Fibroblast of pulmonary artery (primary cell): ENCODE measurements at regions not wholly inside any gene's neighbourhood (a gene's known extent, or its start where the extent isn't known, plus 50 kb on each side); places are given as distances from the start of the nearest gene placed in this dataset.

Experiments used
- DNase-seq: peaks from one replicate; pipeline ENCODE4 v3.0.0-alpha.2; 2010; ENCODE audit warnings: low read depth
- H3K4me3 ChIP-seq: replicated peaks from 2 replicates; pipeline ENCODE4 v1.5.1; 2011; ENCODE audit warnings: low read depth, mild to moderate bottlenecking, control low read depth, low read length, moderate library complexity
- TF ChIP-seq, protein P1 (sequence below): IDR thresholded peaks from 2 replicates; pipeline ENCODE4 v1.5.1; 2011; ENCODE audit warnings: mild to moderate bottlenecking, control low read depth, low read length, inconsistent platforms; ENCODE audit errors: missing control alignments

DNA sequence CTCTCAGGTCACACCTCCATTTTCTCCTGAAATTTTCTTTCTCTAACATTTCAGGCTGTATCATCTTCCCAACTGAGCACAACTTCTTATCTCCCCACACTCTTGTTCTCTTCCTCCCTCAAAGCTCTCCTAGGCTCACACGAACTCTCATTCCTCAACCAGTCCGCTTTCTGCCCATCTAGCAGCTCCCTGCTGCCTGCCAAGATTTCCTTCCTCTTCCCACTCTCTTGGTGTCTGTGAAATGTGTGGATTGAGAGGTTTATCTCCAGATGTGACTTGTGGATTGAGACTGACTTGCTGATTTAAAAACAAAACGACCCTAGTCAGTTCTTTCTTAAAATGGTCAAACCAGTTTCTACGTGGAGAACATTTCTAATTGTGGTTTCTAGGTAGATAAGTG lies 106.3 kb downstream of the MTNR1B start:
- TF ChIP-seq, protein P1, sequence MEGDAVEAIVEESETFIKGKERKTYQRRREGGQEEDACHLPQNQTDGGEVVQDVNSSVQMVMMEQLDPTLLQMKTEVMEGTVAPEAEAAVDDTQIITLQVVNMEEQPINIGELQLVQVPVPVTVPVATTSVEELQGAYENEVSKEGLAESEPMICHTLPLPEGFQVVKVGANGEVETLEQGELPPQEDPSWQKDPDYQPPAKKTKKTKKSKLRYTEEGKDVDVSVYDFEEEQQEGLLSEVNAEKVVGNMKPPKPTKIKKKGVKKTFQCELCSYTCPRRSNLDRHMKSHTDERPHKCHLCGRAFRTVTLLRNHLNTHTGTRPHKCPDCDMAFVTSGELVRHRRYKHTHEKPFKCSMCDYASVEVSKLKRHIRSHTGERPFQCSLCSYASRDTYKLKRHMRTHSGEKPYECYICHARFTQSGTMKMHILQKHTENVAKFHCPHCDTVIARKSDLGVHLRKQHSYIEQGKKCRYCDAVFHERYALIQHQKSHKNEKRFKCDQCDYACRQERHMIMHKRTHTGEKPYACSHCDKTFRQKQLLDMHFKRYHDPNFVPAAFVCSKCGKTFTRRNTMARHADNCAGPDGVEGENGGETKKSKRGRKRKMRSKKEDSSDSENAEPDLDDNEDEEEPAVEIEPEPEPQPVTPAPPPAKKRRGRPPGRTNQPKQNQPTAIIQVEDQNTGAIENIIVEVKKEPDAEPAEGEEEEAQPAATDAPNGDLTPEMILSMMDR: no peak
- H3K4me3 ChIP-seq: no peak overlapping the region
- DNase-seq: no peak

- no peak for DNase-seq
- no peak overlapping the region for H3K4me3 ChIP-seq
- TF ChIP-seq, protein P1: no peak
These were observed 110.8 kb downstream of the MTNR1B start for GRCh38 chr11:93080146-93080759.

GRCh38 chr11:93081694-93082093 lies 112.2 kb downstream of the MTNR1B start:
- TF ChIP-seq, protein P1: no peak
- no peak for DNase-seq
- H3K4me3 ChIP-seq: no peak overlapping the region

- H3K4me3 ChIP-seq: no peak overlapping the region
- no peak for DNase-seq
- TF ChIP-seq, protein P1: no peak
These were observed 113.4 kb downstream of the MTNR1B start for GRCh38 chr11:93082900-93083299.

GRCh38 chr11:93084727-93085505 lies 112.9 kb downstream of the SLC36A4 start:
- DNase-seq: no peak

GRCh38 chr11:93089474-93090102 lies 108.2 kb downstream of the SLC36A4 start:
- peak; percentile 53 for DNase-seq
- TF ChIP-seq, protein P1: peak; percentile 72

More at GRCh38 chr11:93084727-93085505, 112.9 kb downstream of the SLC36A4 start:
- TF ChIP-seq, protein P1: no peak
- H3K4me3 ChIP-seq: no peak overlapping the region

More at GRCh38 chr11:93089474-93090102, 108.2 kb downstream of the SLC36A4 start:
- H3K4me3 ChIP-seq: no peak overlapping the region
